Smooth muscle cell (in vitro differentiated cells): ENCODE measurements at regions not wholly inside any gene's neighbourhood (a gene's known extent, or its start where the extent isn't known, plus 50 kb on each side); places are given as distances from the start of the nearest gene placed in this dataset.

ENCODE experiments used
- DNase-seq: peaks from one replicate; lab custom pipeline; 2025; ENCODE audit not compliant: unreplicated experiment; lab: John Stamatoyannopoulos, UW
- H2AFZ ChIP-seq: fragments of 200-600 bp; sonication (generic); 2 replicates; pipeline ENCODE4 v1.6.0; 2016; ENCODE audit warnings: antibody characterized with exemption, low read depth, mild to moderate bottlenecking
- H3F3A ChIP-seq: fragments of 200-600 bp; sonication (generic); 2 replicates; pipeline ENCODE4 v1.6.0; 2017; ENCODE audit warnings: antibody characterized with exemption, low read depth
- H3K27ac ChIP-seq: fragments of 200-600 bp; sonication (generic); 2 replicates; pipeline ENCODE4 v1.5.1; 2016; ENCODE audit warnings: low read depth, mild to moderate bottlenecking
- H3K27me3 ChIP-seq: fragments of 200-600 bp; sonication (generic); 2 replicates; pipeline ENCODE4 v1.6.1; 2016; ENCODE audit warnings: low read depth, mild to moderate bottlenecking
- H3K36me3 ChIP-seq: fragments of 200-600 bp; sonication (generic); 2 replicates; pipeline ENCODE4 v1.5.1; 2016; ENCODE audit warnings: low read depth
- H3K4me1 ChIP-seq: fragments of 200-600 bp; sonication (generic); 2 replicates; pipeline ENCODE4 v1.5.1; 2016; ENCODE audit warnings: low read depth
- H3K4me2 ChIP-seq: fragments of 200-600 bp; sonication (generic); 2 replicates; pipeline ENCODE4 v1.6.0; 2016; ENCODE audit warnings: mild to moderate bottlenecking
- H3K4me3 ChIP-seq: fragments of 200-600 bp; sonication (generic); 2 replicates; pipeline ENCODE4 v1.5.1; 2016; ENCODE audit warnings: mild to moderate bottlenecking
- H3K79me2 ChIP-seq: fragments of 200-600 bp; sonication (generic); 2 replicates; pipeline ENCODE4 v1.6.0; 2016; ENCODE audit warnings: low read depth, mild to moderate bottlenecking
- H3K9ac ChIP-seq: fragments of 200-600 bp; sonication (generic); 2 replicates; pipeline ENCODE4 v1.6.0; 2016; ENCODE audit warnings: low read depth
- H3K9me3 ChIP-seq: fragments of 200-600 bp; sonication (generic); replicated peaks from 2 replicates; pipeline ENCODE4 v1.5.1; 2016; ENCODE audit warnings: low read depth
- H4K20me1 ChIP-seq: fragments of 200-600 bp; sonication (generic); 2 replicates; pipeline ENCODE4 v1.6.0; 2016; ENCODE audit warnings: low read depth
- WGBS: methylation state at CpG from one replicate; pipeline ENCODE4 v1.1.7; 2016; ENCODE audit warnings: low lambda C conversion rate; 5-methylcytosine and 5-hydroxymethylcytosine counted together
- TF ChIP-seq, protein P1 (sequence below): fragments of 200-600 bp; sonication (generic); IDR thresholded peaks from 2 replicates; pipeline ENCODE4 v1.5.1; 2017; ENCODE audit warnings: borderline replicate concordance, mild to moderate bottlenecking, antibody characterized with exemption; ENCODE audit not compliant: insufficient read depth, poor library complexity, severe bottlenecking

DNA sequence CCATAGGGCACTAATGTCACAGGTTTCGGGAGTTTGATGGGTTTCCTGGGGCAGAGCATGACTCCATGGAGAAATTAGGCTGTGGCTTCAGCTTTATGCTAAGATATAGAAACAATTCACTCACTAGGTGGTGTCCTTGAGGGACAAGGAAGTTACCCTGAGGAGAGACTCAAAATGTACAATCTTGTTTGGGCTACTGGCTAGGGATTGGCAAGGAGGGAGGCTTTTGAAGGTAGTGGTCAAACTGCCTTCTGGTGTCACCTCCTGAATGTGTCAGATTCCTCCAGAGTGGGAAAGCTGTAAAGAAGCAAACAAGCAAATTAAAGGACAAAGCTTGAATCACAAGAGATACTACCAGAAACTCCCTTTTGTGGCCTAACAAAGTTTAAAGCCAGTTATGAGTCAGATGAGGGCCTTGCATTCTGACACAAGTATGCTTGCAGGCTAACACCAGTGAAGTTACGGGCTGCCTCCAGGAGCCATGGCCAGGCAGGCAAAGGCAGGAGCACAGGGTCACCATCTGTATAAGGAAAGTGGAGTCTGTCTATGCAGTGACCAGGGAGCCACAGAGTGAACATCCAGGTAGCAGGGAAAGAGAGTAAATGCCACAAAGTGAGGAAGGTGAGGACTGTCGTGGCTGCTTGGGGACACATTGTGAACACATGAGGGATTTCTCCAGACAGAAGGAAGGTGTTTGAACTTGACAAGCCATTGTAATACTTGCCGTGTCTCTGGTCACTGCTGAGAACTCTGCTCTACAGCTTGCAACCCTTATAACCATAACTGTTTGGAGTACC lies 107.7 kb upstream of the DTNBP1 start:
- no peak overlapping the region for H3K4me3 ChIP-seq
- peak overlapping the region; percentile 51 for H3K4me2 ChIP-seq
- no peaks in the 10 kb centered on the region for H3K36me3 ChIP-seq
- TF ChIP-seq, protein P1, sequence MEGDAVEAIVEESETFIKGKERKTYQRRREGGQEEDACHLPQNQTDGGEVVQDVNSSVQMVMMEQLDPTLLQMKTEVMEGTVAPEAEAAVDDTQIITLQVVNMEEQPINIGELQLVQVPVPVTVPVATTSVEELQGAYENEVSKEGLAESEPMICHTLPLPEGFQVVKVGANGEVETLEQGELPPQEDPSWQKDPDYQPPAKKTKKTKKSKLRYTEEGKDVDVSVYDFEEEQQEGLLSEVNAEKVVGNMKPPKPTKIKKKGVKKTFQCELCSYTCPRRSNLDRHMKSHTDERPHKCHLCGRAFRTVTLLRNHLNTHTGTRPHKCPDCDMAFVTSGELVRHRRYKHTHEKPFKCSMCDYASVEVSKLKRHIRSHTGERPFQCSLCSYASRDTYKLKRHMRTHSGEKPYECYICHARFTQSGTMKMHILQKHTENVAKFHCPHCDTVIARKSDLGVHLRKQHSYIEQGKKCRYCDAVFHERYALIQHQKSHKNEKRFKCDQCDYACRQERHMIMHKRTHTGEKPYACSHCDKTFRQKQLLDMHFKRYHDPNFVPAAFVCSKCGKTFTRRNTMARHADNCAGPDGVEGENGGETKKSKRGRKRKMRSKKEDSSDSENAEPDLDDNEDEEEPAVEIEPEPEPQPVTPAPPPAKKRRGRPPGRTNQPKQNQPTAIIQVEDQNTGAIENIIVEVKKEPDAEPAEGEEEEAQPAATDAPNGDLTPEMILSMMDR, result peak; percentile 8
- H3K27ac ChIP-seq, result peak overlapping the region; percentile 87
- peak overlapping the region; percentile 33 for H3K9ac ChIP-seq
- peak overlapping the region; percentile 66 for H2AFZ ChIP-seq
- no peaks in the 10 kb centered on the region for H3K4me1 ChIP-seq
- DNase-seq, result no peak
- no peaks in the 10 kb centered on the region for H4K20me1 ChIP-seq
- peaks cover 7% of the 10 kb centered on the region for H3F3A ChIP-seq
- H3K9me3 ChIP-seq, result no peaks in the 10 kb centered on the region
- no peaks in the 10 kb centered on the region for H3K79me2 ChIP-seq
- 75% methylated on average over 4 of the region's 4 CpGs for WGBS
- no peaks in the 10 kb centered on the region for H3K27me3 ChIP-seq

DNA sequence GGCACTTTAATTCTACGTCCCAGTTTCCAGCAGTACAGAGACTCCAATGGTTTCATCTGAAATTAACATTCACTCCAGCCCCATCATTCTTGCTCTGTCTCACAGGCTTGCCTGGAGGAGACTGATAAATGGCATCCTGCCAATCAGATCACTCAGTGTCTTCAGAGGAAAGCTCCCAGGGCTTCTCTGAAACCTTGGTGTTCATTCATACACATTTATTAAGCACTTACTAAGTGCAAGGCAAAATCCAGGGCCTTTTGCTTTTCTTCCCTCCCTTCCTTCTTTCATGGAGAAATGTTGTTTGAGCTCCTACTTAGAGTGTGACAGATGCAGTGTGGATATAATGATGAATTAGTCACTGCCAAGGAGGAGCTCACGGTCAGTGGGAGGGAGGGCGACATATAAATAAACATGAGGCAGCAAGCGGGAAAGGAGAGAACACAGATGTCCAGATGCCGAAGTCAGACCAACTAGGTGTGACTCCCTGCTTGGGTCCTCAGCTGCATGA lies 106.7 kb upstream of the DTNBP1 start:
- H3K4me2 ChIP-seq, result peak overlapping the region; percentile 51
- peak overlapping the region; percentile 87 for H3K27ac ChIP-seq
- H3K4me1 ChIP-seq, result peaks cover under 1% of the 10 kb centered on the region
- H4K20me1 ChIP-seq, result no peaks in the 10 kb centered on the region
- H3K27me3 ChIP-seq, result no peaks in the 10 kb centered on the region
- no peak overlapping the region for H3K4me3 ChIP-seq
- no peaks in the 10 kb centered on the region for H3K36me3 ChIP-seq
- no peak overlapping the region for H3K9ac ChIP-seq
- WGBS, result 50% methylated on average over 5 of the region's 5 CpGs
- H3K79me2 ChIP-seq, result no peaks in the 10 kb centered on the region
- no peaks in the 10 kb centered on the region for H3K9me3 ChIP-seq
- H3F3A ChIP-seq, result peaks cover 7% of the 10 kb centered on the region
- no peak for DNase-seq
- H2AFZ ChIP-seq, result no peak overlapping the region
- TF ChIP-seq, protein P1, result no peak

DNA sequence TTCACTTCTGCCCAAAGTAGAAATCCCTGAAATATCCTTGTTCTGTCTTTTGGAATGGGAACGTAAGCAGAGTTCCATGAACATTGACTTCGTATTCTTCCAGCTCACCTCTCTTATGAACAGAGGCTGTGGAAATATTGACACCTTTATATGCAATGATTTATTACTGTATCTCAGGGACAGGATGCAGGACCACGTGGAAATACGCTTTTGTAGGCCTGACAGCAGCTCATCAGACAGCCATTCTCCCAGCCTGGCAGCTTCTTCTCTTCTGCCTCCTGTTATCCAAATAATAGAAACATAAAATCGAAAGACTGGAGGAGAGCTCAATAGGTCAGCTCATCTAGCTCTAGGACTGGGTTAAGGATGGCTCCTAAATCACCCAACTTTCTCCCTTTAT lies 106.2 kb upstream of the DTNBP1 start:
- no peak overlapping the region for H3K9ac ChIP-seq
- DNase-seq, result no peak
- peak overlapping the region; percentile 2 for H3K4me2 ChIP-seq
- H3K36me3 ChIP-seq, result no peaks in the 10 kb centered on the region
- no peak overlapping the region for H2AFZ ChIP-seq
- WGBS, result 90% methylated on average over 5 of the region's 5 CpGs
- no peaks in the 10 kb centered on the region for H3K27me3 ChIP-seq
- H3F3A ChIP-seq, result peaks cover 7% of the 10 kb centered on the region
- no peaks in the 10 kb centered on the region for H3K79me2 ChIP-seq
- no peak overlapping the region for H3K27ac ChIP-seq
- no peaks in the 10 kb centered on the region for H4K20me1 ChIP-seq
- peaks cover 6% of the 10 kb centered on the region for H3K4me1 ChIP-seq
- TF ChIP-seq, protein P1, result no peak
- H3K9me3 ChIP-seq, result no peaks in the 10 kb centered on the region
- no peak overlapping the region for H3K4me3 ChIP-seq
